HG02678 (cell line): ENCODE measurements at regions not wholly inside any gene's neighbourhood (a gene's known extent, or its start where the extent isn't known, plus 50 kb on each side); places are given as distances from the start of the nearest gene placed in this dataset.
"Not testable (repeated sequence)": the region's sequence is repeated elsewhere in the genome, so short reads cannot be mapped to it uniquely, and the experiment has no call there.

ENCODE experiments used
- ATAC-seq: cut with Tn5 transposase; IDR thresholded peaks from one replicate; pipeline ENCODE4 v1.9.1; 2021; ENCODE audit warnings: mild to moderate bottlenecking, moderate library complexity; ENCODE audit not compliant: unreplicated experiment

DNA sequence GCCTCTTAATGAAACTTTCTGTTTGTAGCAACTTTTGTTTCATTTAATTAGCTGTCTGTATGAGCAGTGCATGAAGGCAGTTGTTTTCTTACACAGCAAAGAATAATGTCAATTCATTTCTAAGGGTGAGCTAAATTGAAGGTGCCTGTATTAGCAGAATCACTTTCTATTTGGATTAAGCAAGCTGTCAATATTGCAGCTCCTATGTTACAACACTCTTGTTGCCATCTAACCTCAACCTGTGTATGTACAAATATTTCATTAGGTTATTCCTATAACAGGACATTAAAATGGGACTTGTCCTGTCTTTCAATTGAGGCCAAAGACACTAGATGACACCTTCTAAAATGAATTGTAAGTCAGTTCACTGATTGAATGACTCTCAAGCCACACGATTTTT is 647.5 kb downstream of the UTRN start:
- ATAC-seq: no peak

DNA sequence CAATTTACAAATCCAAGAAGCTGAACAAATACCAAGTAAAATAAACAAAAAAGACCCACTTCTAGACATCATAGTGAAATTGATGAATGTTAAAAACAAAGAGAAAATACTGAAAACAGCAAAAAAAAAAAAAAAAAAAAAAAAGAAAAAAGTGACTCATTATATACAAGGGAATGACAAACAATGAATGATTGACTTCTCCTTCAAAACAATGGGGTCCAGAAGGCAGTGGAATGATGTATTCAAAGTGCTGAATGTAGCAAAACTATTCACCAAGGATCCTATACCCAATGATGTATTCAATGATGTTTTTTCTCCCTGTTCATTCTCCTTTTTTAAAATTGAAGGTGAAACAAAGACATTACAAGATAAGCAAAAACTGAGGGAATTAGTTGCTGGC is 650.0 kb downstream of the UTRN start:
- no peak for ATAC-seq

DNA sequence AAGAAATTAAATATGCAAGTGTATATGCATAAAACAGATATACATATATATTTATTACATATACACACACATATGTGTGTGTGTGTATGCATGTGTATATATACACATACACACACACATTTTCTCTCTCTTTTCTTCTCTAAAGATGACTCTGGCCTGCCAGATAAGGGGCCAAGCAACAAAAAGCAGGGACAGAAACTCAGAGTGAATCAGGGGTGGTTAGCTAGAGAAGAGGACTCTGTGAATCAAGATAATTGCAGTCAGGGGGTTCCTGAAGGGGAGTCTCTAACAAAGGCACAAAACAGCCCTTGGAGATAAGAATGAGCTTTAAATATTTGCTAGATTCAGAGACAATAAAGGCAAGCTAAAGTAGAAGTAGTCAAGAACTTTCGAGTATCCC is 650.5 kb downstream of the UTRN start:
- no peak for ATAC-seq

DNA sequence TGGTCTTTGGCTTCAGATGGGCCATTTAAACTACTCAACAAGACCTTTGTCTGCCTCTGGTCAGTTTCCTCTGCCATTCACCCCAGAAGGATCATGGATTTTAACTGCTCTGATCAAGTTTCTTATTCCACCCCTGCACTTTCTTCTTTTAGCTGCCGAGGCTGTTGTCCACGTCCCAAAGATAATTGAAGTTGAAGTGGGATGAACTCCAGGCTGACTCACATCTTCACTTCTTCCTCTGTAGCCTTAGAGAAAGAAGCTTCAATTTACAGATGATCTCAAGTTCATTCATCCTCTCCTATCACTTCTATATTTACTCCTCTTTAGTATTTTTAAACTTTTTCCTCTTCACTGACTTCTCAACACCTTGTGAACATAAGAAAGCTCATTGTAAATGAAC is 651.6 kb downstream of the UTRN start:
- no peak for ATAC-seq

DNA sequence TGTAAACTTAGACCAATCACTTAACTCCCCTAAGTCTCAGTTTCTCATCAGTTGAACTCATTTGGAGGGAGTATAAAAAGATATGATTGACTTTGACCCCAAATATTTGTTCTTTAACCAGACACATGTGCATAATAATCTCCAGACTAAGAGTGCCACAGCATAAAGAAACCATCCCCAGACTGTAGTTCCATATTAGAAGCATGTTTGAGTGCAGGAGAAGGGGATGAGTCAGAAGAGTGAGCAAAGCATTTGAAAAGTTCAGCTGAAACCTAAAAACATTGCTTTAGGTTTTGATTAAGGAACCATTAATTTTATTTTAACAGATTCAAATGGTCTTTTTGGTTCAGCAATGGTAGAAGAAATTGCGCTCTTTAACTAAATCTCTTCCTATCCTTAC is 654.8 kb downstream of the UTRN start:
- ATAC-seq: no peak

DNA sequence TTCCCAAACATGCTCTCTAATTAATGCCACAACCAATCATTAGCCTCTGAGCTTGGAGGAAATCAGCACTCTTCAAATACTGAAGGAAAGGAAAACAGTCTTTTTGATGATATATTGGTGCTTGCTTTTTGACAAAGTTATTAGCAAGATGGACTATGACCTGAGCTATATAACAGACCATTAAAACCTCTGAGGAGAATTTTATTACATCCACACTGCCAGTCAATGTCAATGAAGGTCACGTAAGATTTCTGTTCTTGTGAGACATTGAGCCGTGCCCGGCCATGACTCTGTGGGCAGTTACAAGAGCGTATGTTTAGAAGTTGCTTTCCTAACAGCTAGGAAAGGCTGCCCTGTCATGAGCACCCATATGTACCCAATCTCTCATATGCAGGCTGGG is 659.0 kb downstream of the UTRN start:
- no peak for ATAC-seq

DNA sequence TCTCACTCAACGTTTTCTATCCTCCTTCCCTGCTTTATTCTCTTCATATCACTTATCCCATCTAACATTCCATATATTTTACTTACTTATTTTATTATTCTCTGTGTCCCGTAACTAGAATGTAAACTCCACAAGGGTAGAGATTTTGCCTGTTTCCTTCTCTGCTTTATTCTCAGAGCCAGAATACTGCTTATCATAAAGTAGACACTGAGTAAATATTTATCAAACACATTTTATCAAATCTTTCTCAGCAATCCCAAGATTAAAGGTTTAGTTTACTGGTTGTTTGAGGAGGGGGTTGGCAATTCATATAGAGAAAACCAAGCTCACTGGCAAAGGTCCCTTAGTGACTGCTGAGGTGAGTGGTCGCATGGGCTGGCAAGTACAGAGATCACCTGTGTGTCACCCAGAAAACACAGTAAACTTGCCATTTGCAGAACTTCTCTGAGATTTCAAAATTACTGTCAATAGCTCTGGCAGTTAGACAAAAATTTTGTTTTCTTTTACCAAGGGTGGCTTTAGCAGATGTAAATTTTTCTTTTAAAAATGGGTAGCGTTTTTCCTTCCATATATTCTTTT is 662.4 kb downstream of the UTRN start:
- no peak for ATAC-seq

DNA sequence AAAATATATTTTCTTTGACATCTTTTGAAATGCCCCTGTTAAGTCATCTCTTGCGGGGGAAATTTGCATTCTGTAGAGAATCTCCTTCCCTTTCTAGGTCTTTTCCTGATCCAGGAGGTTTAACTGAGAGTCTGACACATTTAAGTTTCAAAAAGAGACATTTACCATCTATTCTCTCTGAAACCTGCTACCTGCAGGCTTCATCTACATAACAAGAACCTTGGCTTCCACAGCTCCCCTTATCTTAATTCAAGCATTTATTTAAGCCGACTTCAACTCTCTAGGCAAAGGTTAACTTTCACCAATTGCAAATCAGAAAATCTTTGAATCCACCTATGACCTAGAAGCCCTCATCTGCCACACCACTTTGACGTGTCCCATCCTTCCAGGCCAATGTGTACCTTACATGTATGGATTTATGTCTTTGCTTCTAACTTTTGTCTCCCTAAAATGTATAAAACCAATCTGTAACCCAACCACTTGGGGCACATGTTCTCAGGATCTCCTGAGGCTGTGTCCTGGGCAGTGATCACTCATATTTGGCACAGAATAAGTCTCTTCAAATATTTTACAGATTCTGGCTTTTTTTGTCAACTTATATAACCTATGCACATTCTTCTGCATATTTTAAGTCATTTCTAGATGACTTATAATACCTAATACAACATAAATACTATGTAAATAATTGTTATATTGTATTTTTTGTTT is 666.7 kb downstream of the UTRN start:
- no peak for ATAC-seq

DNA sequence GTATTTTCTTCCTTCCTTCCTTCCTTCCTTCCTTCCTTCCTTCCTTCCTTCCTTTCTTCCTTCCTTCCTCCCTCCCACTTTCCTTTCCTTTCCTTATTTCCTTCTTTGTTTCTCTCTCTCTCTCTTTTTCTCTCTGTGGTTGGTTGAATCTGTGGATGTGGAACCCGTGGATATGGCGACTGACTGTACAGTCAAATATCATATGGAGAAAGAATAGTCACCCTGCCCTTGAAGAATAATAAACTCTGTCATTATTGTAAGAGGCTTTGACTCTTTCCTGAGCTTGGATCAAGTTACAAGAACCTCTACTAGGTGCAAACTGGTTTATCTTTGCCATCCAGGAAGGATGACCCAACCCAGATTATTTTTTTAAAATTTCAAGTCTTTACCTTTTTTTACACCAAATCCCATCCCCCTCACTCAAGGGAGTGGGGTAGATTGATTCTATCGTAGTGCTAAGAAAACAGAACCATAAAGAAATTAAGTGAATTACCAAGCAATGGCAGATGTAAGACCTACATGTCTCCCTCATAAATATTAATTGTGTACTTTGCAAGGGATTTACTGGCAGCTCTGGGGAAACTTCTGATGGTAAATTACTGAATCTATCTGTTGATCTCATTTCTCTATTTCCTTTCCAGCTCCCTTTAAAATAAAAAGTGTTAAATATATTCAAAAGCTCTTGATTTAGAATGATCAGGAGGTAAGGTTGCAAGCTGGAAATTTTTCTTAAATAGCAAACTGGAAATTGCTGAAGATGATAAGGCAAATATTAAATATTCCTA is 667.5 kb downstream of the UTRN start:
- no peak for ATAC-seq

DNA sequence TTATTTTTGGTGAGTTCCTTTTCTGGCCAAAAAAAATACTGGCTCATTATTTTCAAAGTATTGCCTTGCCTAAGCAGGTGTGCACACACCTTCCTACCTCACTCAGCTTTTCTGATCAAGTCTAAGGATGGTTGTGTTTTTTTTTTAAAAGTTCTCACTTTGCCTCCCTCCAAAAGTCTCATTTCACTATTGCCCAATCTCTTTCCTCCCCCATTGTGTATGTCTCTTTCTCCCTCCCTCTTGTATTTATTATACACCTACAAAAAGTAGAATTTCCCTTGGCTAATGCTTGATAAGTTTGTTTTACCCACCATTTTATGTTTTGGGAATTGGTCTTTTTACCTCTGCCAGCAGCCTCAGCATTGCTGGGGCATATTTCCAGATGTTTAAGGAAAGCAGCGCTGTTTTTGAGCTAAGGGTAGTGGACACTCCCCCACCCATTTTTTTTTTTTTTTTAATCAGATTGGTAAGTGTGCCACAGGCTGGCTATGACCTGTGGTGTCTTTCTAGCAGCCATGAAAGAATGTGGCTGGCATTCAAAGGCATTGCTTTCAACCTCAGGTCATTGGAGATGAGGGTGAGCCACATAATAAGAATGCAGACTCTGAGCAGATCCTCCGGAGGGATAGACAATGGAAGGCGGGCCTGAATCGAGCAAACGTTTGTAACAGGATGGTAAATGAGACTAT is 668.6 kb downstream of the UTRN start:
- ATAC-seq: no peak

DNA sequence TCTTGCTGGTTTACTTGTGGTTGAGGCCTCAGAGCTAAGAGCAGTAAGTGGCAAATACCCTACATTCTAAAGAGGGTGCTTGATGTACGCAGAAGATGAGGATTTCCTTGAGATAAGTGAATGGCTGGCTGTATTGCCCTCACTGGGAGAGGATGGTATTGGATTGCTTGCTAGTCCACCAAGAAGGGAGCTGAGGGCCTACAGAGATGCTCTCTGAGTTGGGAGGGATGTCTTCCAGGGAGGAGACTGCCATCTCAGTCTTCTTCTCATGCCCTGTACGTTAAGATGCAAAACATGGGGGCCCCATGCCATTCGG is 669.1 kb downstream of the UTRN start:
- ATAC-seq: no peak

DNA sequence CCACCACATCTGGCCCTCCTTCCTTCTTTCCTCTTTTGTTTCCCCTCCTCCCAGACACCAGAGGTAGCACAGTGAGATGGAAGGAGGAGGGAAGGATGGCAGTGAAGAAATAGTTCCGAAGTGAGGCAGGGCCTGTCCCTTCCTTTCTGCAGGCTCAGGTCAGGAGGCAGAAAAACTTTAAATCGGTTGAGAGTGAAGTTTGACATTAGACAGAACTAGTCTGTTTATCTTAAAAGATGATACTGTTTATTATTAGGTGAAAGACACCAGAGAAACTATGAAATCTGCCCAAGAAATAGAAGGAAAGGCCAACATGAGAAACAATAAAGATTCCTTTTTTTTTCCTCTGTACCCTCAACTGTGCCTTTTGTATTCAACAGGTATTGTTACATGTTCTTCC is 670.3 kb downstream of the UTRN start:
- ATAC-seq: no peak

DNA sequence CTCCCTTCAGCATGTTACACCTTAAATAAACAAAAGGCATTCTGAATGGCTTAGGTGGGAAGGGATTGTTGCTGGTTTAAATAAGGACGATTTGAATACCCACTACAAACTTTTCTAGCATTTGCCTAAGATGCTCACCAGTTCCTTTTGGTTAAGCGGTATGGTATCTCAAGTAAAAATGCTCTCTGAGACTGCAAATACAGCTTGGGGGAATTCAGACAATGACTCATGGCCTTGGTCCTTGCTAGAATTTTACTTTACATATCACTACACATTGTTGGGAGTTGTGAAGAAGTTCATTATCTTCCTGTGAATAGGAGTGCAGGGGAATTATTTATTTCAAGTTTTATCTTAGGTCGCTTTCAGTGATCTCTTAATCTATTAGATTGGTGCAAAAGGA is 670.7 kb downstream of the UTRN start:
- ATAC-seq: no peak

DNA sequence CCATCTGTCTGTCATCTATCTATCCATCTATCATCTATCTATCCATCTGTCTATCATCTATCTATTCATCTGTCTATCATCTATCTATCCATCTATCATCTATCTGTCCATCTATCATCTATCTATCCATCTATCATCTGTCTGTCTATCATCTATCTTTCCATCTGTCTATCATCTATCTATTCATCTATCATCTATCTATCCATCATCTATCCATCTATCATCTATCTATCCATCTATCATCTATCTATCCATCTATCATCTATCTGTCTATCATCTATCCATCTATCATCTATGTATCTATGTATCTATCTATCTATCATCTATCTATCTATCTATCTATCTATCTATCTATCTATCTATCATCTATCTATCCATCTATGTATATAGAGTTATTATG is 671.6 kb downstream of the UTRN start:
- not testable (repeated sequence) for ATAC-seq

DNA sequence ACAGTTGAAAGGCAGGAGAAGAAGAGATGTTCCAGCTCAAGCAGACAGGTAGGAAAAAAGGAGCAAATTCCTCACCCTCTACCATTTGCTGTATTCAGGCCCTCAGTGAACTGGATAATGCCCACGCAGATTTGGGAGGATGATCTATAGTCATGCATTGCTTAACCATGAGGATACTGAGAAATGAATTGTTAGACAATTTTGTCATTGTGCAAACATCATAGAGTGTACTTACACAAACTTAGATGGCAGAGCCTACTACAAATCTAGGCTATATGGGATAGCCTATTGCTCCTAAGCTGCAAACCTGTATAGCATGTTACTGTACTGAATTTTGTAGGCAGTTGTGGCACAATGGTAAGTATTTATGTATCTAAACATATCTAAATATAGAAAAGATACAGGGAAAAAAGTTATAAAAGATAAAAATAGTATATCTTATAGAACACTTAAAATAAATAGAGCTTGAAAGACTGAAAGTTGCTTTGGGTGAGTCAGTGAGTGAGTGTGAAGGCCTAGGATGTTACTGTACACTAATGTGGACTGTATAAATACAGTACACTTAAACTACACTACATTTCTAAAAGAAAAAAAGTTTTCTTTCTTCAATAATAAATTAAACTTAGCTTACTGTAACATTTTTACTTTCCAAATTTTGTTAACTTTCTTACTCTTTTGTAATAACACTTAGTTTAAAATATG is 672.3 kb downstream of the UTRN start:
- ATAC-seq: no peak

DNA sequence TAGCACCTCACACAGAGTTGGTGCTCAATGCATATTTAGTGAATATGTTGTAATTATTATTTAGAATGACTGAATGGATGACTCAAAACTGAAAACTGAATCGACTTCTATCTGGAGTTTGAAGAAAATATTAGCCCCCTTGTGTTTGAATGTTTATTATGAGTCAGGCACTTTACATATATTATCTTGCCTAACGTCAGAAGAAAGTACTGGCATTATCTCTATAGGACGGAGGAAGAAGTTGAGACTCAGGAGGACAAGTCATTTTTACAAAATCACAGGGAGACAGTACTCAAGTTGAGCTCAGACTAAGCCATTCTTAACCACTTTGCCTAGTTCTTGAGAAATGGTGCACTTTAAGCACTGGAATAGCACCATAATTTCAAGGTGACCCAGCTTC is 684.0 kb downstream of the UTRN start:
- ATAC-seq: no peak

DNA sequence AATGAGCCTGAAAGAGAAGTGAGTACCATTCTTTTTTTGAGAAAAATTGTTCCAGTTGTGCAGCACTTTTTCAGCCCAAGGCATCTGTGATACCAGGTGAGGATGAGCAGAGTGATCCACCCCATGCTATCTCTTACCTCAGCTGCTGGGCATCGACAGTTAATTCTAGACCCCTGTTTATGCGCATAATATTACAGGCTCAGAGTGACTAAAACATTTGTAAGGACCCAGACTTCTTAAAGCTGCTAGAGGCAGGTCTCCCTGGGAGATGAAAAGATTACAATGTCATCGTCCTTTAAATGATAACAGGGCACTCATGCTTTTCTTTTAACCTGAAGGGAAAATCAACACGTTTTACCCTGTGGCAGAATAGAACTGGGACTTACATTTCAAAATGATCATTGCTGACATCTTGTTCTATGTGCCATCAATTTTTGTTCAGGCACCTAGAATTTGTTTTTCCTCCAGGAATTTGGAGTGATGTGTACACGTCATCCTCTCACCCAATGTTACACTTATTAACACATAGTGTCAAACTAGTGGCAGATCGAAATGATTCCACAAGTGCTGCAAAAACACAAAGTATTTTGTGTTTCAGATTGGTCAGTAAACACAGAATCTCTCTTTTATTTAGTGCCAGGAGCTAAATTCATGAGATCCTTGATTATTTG is 684.6 kb downstream of the UTRN start:
- no peak for ATAC-seq

DNA sequence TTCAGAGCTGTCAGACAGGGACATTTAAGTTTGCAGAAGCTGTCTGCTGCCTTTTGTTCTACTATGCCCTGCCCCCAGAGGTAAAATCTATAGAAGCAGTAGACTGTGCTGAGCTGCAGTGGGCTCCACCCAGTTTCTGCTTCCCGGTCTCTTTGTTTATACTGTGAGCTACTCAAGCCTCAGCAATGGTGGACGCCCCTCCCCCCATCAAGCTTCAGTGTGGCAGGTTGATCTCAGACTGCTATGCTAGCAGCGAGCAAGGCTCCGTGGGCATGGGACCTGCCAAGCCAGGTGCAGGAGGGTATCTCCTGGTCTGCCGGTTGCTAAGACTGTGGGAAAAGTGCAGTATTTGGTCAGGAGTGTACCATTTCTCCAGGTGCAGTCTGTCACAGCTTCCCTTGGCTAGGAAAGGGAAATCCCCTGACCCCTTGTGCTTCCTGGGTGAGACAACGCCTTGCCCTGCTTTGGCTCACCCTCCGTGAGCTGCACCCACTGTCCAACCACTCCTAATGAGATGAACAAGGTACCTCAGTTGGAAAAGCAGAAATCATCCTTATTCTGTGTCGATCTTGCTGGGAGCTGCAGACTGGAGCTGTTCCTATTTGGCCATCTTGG is 692.2 kb downstream of the UTRN start:
- ATAC-seq: not testable (repeated sequence)

DNA sequence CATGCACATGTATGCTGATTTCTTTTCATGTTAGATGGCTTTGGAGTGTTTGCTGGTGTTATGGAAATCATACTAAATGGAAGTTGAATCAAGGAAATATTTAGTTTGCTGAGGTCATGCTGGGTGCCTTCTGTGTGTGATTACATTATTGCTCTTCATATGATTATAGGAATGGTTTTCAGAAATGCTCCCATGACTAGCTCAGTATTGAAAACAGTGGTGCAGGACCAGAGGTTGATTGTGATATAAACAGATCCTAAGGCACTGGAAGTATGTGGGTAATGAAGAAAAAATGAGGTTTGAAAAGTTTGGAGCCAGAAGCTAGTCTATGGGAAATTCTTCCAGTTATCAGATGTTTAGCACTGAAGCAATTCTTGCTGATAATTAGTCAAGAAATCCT is 693.1 kb downstream of the UTRN start:
- no peak for ATAC-seq

DNA sequence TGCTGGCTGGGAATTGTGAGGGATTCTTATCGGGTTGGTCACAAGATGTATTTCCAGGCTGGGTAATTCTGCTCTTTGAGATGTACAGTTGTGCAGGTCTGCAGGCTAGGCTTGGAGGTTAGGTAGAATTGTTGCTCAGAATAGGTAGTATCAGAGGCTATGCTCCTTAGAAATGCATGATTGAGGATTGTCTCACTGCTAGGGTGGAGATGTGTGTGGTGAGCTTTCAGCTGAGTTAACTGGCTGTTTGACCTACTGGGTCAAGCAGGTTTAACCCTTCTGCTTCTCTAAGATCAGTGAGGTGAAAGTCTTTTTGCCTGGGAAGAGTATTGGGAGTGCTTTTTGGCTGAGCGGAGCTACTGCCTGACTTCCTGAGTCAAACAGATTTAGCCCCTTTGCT is 701.1 kb downstream of the UTRN start:
- ATAC-seq: no peak
